A673 (cell line): ENCODE measurements at regions not wholly inside any gene's neighbourhood (a gene's known extent, or its start where the extent isn't known, plus 50 kb on each side); places are given as distances from the start of the nearest gene placed in this dataset.

Experiments used
- BruUV-seq: library from RNA; stranded (reverse); fragments of 400-500 nt; replicated peaks from 2 replicates; lab custom pipeline; 2021; lab: Mats Ljungman, UMichigan
- CTCF ChIA-PET: fragments of 300-600 bp; sonication (Branson Sonifier 250); formaldehyde crosslinking; loops from one replicate; lab custom pipeline; 2022; ENCODE audit warnings: antibody characterized with exemption; lab: Charles Lee
- POLR2A ChIA-PET: fragments of 300-600 bp; sonication (Branson Sonifier 250); formaldehyde crosslinking; loops from one replicate; lab custom pipeline; 2022; ENCODE audit warnings: antibody characterized with exemption; ENCODE audit not compliant: low non-redundant PET; lab: Charles Lee
- DNase-seq: peaks from one replicate; pipeline ENCODE4 v3.0.0-alpha.2; 2015; ENCODE audit warnings: low spot score
- H3K27ac ChIP-seq: fragments of 200-600 bp; sonication (generic); 2 replicates; pipeline ENCODE4 v1.5.1; 2016; ENCODE audit warnings: mixed run types, low read depth, mild to moderate bottlenecking, mixed read lengths, antibody characterized with exemption, low read length; ENCODE audit not compliant: poor library complexity, severe bottlenecking
- H3K27me3 ChIP-seq: fragments of 200-600 bp; sonication (generic); replicated peaks from 2 replicates; pipeline ENCODE4 v1.6.1; 2017; ENCODE audit warnings: mixed run types, low read depth, mild to moderate bottlenecking, mixed read lengths, antibody characterized with exemption, low read length; ENCODE audit not compliant: insufficient read depth, poor library complexity
- H3K36me3 ChIP-seq: fragments of 200-600 bp; sonication (generic); 2 replicates; pipeline ENCODE4 v1.6.1; 2016; ENCODE audit warnings: mixed run types, mild to moderate bottlenecking, mixed read lengths, antibody characterized with exemption, low read length; ENCODE audit not compliant: insufficient read depth, poor library complexity, severe bottlenecking
- H3K4me1 ChIP-seq: fragments of 200-600 bp; sonication (generic); 2 replicates; pipeline ENCODE4 v1.6.1; 2017; ENCODE audit warnings: mixed run types, mild to moderate bottlenecking, mixed read lengths, antibody characterized with exemption, low read length; ENCODE audit not compliant: insufficient read depth, poor library complexity, severe bottlenecking
- H3K4me3 ChIP-seq: fragments of 200-600 bp; sonication (generic); 2 replicates; pipeline ENCODE4 v1.5.1; 2016; ENCODE audit warnings: low read depth, mixed run types, mild to moderate bottlenecking, mixed read lengths, low read length; ENCODE audit not compliant: poor library complexity, severe bottlenecking
- H3K9me3 ChIP-seq: fragments of 200-600 bp; sonication (generic); 2 replicates; pipeline ENCODE4 v1.6.1; 2016; ENCODE audit warnings: mixed run types, low read depth, mild to moderate bottlenecking, mixed read lengths, antibody characterized with exemption, low read length; ENCODE audit not compliant: poor library complexity, severe bottlenecking
- CTCF ChIP-seq: fragments of 300-800, 200-600 bp; sonication (generic); conservative IDR thresholded peaks from 2 replicates; pipeline ENCODE4 v1.5.1; 2017; ENCODE audit warnings: low read depth, mild to moderate bottlenecking, antibody characterized with exemption, low read length, moderate library complexity, mixed read lengths
- EZH2 ChIP-seq: fragments of 200-600 bp; sonication (generic); IDR thresholded peaks from 2 replicates; pipeline ENCODE4 v1.6.1; 2017; ENCODE audit warnings: borderline replicate concordance, low read depth, mild to moderate bottlenecking, mixed read lengths, antibody characterized with exemption, low read length; ENCODE audit not compliant: poor library complexity, severe bottlenecking
- intact Hi-C: fragments of 100-400 bp; cut with micrococcal nuclease; formaldehyde crosslinking; loops from one replicate; pipeline ENCODE4 v1.10.0; 2022; ENCODE audit not compliant: unreplicated experiment

GRCh38 chr15:66963084-66963483 lies 102.3 kb upstream of the SMAD3 start:
- CTCF ChIA-PET: no interaction called here

GRCh38 chr15:66963710-66964109 lies 101.7 kb upstream of the SMAD3 start:
- ChIA-PET POLR2A (no interaction called here), CTCF (no interaction called here)
- no peak for DNase-seq
- intact Hi-C loops: loop anchor here (10.0 kb wide), 1 partner anchor 221 kb away; no protein-coding TSS in a partner anchor
- no peak for TF ChIP-seq EZH2
- TF ChIP-seq CTCF: no peak
- Histone ChIP-seq H3K27ac (no peak overlapping the region), H3K27me3 (no peaks in the 10 kb centered on the region), H3K4me3 (no peak overlapping the region), H3K36me3 (no peaks in the 10 kb centered on the region), H3K4me1 (no peaks in the 10 kb centered on the region), H3K9me3 (no peaks in the 10 kb centered on the region)
- no TSS peak for BruUV-seq

More at GRCh38 chr15:66963084-66963483, 102.3 kb upstream of the SMAD3 start:
- BruUV-seq: no TSS peak
- TF ChIP-seq CTCF (no peak), EZH2 (no peak)
- Histone ChIP-seq H3K4me1 (no peaks in the 10 kb centered on the region), H3K9me3 (no peaks in the 10 kb centered on the region), H3K27me3 (no peaks in the 10 kb centered on the region), H3K4me3 (no peak overlapping the region), H3K27ac (no peak overlapping the region), H3K36me3 (no peaks in the 10 kb centered on the region)
- intact Hi-C loops: loop anchor here (10.0 kb wide), 1 partner anchor 222 kb away; no protein-coding TSS in a partner anchor
- POLR2A ChIA-PET: no interaction called here
- no peak for DNase-seq

- ChIA-PET POLR2A (no interaction called here), CTCF (no interaction called here)
- BruUV-seq: no TSS peak
- no peak for DNase-seq
- intact Hi-C loops: loop anchor here (10.0 kb wide), 1 partner anchor 221 kb away; no protein-coding TSS in a partner anchor
- Histone ChIP-seq H3K4me1 (no peaks in the 10 kb centered on the region), H3K4me3 (no peak overlapping the region), H3K9me3 (no peaks in the 10 kb centered on the region), H3K27me3 (no peaks in the 10 kb centered on the region), H3K27ac (no peak overlapping the region), H3K36me3 (no peaks in the 10 kb centered on the region)
- TF ChIP-seq CTCF (no peak), EZH2 (no peak)
Measured at GRCh38 chr15:66964111-66964738, 101.2 kb upstream of the SMAD3 start.
